ENCODE measurements at regions not wholly inside any gene's neighbourhood (a gene's known extent, or its start where the extent isn't known, plus 50 kb on each side); places are given as distances from the start of the nearest gene placed in this dataset.

DNA sequence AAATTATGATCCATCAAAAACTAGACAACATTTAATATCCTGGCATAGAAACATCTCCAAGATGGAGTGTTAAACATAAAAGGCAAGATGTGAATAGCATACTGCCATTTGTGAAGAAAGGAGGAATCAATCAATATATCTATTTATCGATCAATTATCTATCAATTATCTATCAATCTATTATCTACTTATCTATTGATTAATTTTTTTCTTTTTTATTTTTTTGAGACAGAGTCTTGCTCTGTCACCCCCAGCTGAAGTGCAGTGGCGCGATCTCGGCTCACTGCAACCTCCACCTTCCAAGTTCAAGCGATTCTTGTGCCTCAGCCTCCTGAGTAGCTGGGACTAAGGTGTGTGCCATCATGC, 117.0 kb upstream of the RFLNA start:
- no peaks in the 10 kb centered on the region for H3K9me1 ChIP-seq (ENCODE audit: control insufficient read depth, extremely low read depth, insufficient read depth, low read length)
- FAIRE-seq = no peak
- no peaks in the 10 kb centered on the region for H3K36me3 ChIP-seq (ENCODE audit: control insufficient read depth in 2 of 2, extremely low read depth in 1 of 2, insufficient read depth in 2 of 2, low read length in 2 of 2)
- no peak overlapping the region for H3K9ac ChIP-seq (ENCODE audit: control insufficient read depth, extremely low read depth, insufficient read depth, low read length)
- no peaks in the 10 kb centered on the region for H3K79me2 ChIP-seq (ENCODE audit: control insufficient read depth, insufficient read depth, low read length)
- TF ChIP-seq, protein P1, sequence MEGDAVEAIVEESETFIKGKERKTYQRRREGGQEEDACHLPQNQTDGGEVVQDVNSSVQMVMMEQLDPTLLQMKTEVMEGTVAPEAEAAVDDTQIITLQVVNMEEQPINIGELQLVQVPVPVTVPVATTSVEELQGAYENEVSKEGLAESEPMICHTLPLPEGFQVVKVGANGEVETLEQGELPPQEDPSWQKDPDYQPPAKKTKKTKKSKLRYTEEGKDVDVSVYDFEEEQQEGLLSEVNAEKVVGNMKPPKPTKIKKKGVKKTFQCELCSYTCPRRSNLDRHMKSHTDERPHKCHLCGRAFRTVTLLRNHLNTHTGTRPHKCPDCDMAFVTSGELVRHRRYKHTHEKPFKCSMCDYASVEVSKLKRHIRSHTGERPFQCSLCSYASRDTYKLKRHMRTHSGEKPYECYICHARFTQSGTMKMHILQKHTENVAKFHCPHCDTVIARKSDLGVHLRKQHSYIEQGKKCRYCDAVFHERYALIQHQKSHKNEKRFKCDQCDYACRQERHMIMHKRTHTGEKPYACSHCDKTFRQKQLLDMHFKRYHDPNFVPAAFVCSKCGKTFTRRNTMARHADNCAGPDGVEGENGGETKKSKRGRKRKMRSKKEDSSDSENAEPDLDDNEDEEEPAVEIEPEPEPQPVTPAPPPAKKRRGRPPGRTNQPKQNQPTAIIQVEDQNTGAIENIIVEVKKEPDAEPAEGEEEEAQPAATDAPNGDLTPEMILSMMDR (optimal IDR thresholded peaks at IDR 0.05 in 1 of 3, IDR thresholded peaks at IDR 0.05 in 1 of 3, conservative IDR thresholded peaks at IDR 0.05 in 1 of 3; ENCODE audit: extremely low read depth in 1 of 3, insufficient read depth in 2 of 3, low read length in 3 of 3) = no peak
- TF ChIP-seq EZH2 (IDR thresholded peaks at IDR 0.05; ENCODE audit: low read length) = no peak
- no peaks in the 10 kb centered on the region for H4K20me1 ChIP-seq (ENCODE audit: control insufficient read depth, extremely low read depth, insufficient read depth, low read length)
- H3K4me2 ChIP-seq (ENCODE audit: control insufficient read depth, extremely low read depth, insufficient read depth, low read depth, low read length) = no peak overlapping the region
- H3K4me1 ChIP-seq (ENCODE audit: control insufficient read depth, extremely low read depth, insufficient read depth, low read length) = peaks cover 12% of the 10 kb centered on the region
- no peak overlapping the region for H3K4me3 ChIP-seq (ENCODE audit: control insufficient read depth in 2 of 3, extremely low read depth in 1 of 3, insufficient read depth in 2 of 3, low read depth in 1 of 3, low read length in 3 of 3)
- H2AFZ ChIP-seq (ENCODE audit: control insufficient read depth, low read length) = no peak overlapping the region
- H3K27me3 ChIP-seq (ENCODE audit: control insufficient read depth, extremely low read depth, insufficient read depth, low read length) = no peaks in the 10 kb centered on the region
- no peaks in the 10 kb centered on the region for H3K9me3 ChIP-seq (ENCODE audit: control insufficient read depth, low read depth, low read length)
- no peak for DNase-seq (ENCODE audit: low read depth, low spot score)
- dilution Hi-C loops (cut with MboI; ENCODE audit: extremely low pct_ligation_motif_present, low sequenced_read_pairs) = no loop called here
- H3K27ac ChIP-seq (ENCODE audit: control insufficient read depth, insufficient read depth, low read length) = no peak overlapping the region

DNA sequence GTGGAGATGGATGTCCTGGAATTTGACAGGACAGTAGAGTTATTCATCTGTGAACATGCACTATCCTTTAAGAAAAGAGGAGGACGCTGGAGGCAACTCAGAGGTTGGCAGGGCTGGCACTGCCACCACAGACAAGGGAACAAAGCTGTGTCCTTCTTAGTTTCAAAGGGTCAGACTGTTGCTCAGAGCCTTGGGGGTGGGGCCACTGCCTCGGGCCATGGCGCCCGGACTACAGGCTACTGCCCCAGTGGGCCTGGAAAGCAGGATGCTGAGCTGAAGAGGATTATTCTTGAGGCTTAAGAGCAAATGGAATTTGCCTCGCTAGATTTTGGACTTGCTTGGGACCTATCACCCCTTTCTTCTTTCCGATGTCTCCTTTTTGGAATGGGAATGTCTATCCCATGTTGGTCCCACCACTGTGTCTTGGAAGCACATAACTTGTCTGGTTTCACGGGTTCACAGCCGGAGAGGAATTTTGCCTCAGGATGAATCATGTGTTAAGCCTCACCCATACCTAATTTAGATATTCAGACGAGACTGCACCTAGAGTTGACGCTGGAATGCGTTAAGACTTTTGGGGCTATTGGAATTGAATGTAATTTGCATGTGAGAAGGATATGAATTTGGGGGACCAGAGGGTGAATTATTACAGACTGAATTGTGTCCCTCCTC, 114.8 kb upstream of the RFLNA start:
- DNase-seq (ENCODE audit: low read depth, low spot score) = no peak
- dilution Hi-C loops (cut with MboI; ENCODE audit: extremely low pct_ligation_motif_present, low sequenced_read_pairs) = no loop called here
- Histone ChIP-seq H3K9ac (ENCODE audit: control insufficient read depth, extremely low read depth, insufficient read depth, low read length) (no peak overlapping the region), H3K4me2 (ENCODE audit: control insufficient read depth, extremely low read depth, insufficient read depth, low read depth, low read length) (peak overlapping the region; percentile 39), H3K36me3 (ENCODE audit: control insufficient read depth in 2 of 2, extremely low read depth in 1 of 2, insufficient read depth in 2 of 2, low read length in 2 of 2) (no peaks in the 10 kb centered on the region), H2AFZ (ENCODE audit: control insufficient read depth, low read length) (peak overlapping the region; percentile 47), H3K27me3 (ENCODE audit: control insufficient read depth, extremely low read depth, insufficient read depth, low read length) (no peaks in the 10 kb centered on the region), H3K4me3 (ENCODE audit: control insufficient read depth in 2 of 3, extremely low read depth in 1 of 3, insufficient read depth in 2 of 3, low read depth in 1 of 3, low read length in 3 of 3) (no peak overlapping the region), H3K79me2 (ENCODE audit: control insufficient read depth, insufficient read depth, low read length) (no peaks in the 10 kb centered on the region), H3K4me1 (ENCODE audit: control insufficient read depth, extremely low read depth, insufficient read depth, low read length) (peaks cover 12% of the 10 kb centered on the region), H3K27ac (ENCODE audit: control insufficient read depth, insufficient read depth, low read length) (no peak overlapping the region), H4K20me1 (ENCODE audit: control insufficient read depth, extremely low read depth, insufficient read depth, low read length) (no peaks in the 10 kb centered on the region), H3K9me1 (ENCODE audit: control insufficient read depth, extremely low read depth, insufficient read depth, low read length) (no peaks in the 10 kb centered on the region), H3K9me3 (ENCODE audit: control insufficient read depth, low read depth, low read length) (no peaks in the 10 kb centered on the region)
- TF ChIP-seq, protein P1 (optimal IDR thresholded peaks at IDR 0.05 in 1 of 3, IDR thresholded peaks at IDR 0.05 in 1 of 3, conservative IDR thresholded peaks at IDR 0.05 in 1 of 3; ENCODE audit: extremely low read depth in 1 of 3, insufficient read depth in 2 of 3, low read length in 3 of 3) = no peak
- no peak for TF ChIP-seq EZH2 (IDR thresholded peaks at IDR 0.05; ENCODE audit: low read length)
- FAIRE-seq = peak; percentile 94

Measured in keratinocyte (primary cell).